Upper lobe of left lung (tissue), 6 donors: ENCODE measurements at regions not wholly inside any gene's neighbourhood (a gene's known extent, or its start where the extent isn't known, plus 50 kb on each side); places are given as distances from the start of the nearest gene placed in this dataset.

Source experiments
- ATAC-seq, 2 donors: fragments of 200-7000 bp; cut with Tn5 transposase; one replicate each; pipeline ENCODE4 v1.9.1; 2022; ENCODE audit warnings: mild to moderate bottlenecking in 2 of 2, moderate library complexity in 2 of 2; ENCODE audit not compliant: low FRiP score in 2 of 2
- DNase-seq, 2 donors: peaks; one replicate each; pipeline ENCODE4 v3.0.0-alpha.2; 2019 to 2020
- H3K27ac ChIP-seq, 4 donors: fragments of 200-600 bp; sonication (generic); one replicate each; pipeline ENCODE4 v1.5.1; 2016 to 2019
- H3K27me3 ChIP-seq, 4 donors: fragments of 200-600 bp; sonication (generic); one replicate each; pipeline ENCODE4 v1.5.1; 2017 to 2019
- H3K36me3 ChIP-seq, 4 donors: fragments of 200-600 bp; sonication (generic); one replicate each; pipeline ENCODE4 v1.5.1; 2016 to 2019
- H3K4me1 ChIP-seq, 4 donors: fragments of 200-600 bp; sonication (generic); one replicate each; pipeline ENCODE4 v1.5.1; 2018 to 2019
- H3K4me3 ChIP-seq, 4 donors: fragments of 200-600 bp; sonication (generic); one replicate each; pipeline ENCODE4 v1.5.1; 2017 to 2019; ENCODE audit warnings: mild to moderate bottlenecking in 2 of 4, moderate library complexity in 1 of 4
- H3K9me3 ChIP-seq, 4 donors: fragments of 200-600 bp; sonication (generic); one replicate each; pipeline ENCODE4 v1.5.1; 2018 to 2019
- EP300 ChIP-seq, 4 donors: sonication (generic); formaldehyde crosslinking; IDR thresholded peaks; one replicate each; pipeline ENCODE4 v1.5.1; 2017; ENCODE audit warnings: antibody characterized with exemption in 4 of 4, control low read depth in 2 of 4
- POLR2A ChIP-seq, 4 donors: fragments of 450-650 bp; IDR thresholded peaks; one replicate each; pipeline ENCODE4 v1.5.1; 2016 to 2017; ENCODE audit warnings: antibody characterized with exemption in 4 of 4, mild to moderate bottlenecking in 2 of 4
- POLR2AphosphoS5 ChIP-seq, 2 donors: sonication (generic); formaldehyde crosslinking; IDR thresholded peaks; one replicate each; pipeline ENCODE4 v1.5.1; 2017; ENCODE audit warnings: antibody characterized with exemption in 2 of 2
- WGBS, 2 donors: methylation state at CpG; one replicate each; pipeline ENCODE4 v1.1.5; 2017 to 2018; 5-methylcytosine and 5-hydroxymethylcytosine counted together
- TF ChIP-seq, protein P1 (sequence below), 6 experiments: fragments of 450-650 bp in 4 of 6; fragments of 200-600 bp in 2 of 6; sonication (generic) in 2 of 6; IDR thresholded peaks; one replicate each; pipeline ENCODE4 v1.5.1; 2016 to 2019; ENCODE audit warnings: antibody characterized with exemption in 6 of 6
- donor health status: DM: no; HTN: no; CAD: no; lungs with moderate emphysema.
- donor health status: DM: no; HTN: yes; CAD: no; lungs with severe emphysema.

DNA sequence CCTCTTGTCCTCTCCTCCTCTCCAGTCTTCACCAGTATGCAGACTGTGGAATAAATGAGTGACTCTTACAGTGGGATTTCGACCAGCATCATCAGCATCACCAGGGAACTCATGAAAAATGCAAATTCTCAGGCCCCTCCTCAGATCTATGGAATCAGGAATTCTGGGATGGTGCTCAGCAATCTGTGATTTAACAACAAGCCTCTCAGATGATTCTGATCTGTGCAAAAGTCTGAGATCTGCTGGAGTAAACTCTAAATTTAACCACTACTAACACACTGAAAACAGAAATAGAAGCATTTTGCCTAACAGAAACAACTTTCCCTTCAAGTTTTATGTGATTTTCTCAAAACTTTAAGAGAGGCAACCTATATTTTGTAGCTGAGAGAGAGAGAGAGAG is 124.8 kb upstream of the FAM3C start:
- Histone ChIP-seq H3K27ac (no peak overlapping the region), H3K4me1 (no peaks in the 10 kb centered on the region), H3K36me3 (no peaks in the 10 kb centered on the region), H3K9me3 (no peaks in the 10 kb centered on the region), H3K27me3 (no peaks in the 10 kb centered on the region), H3K4me3 (no peak overlapping the region)
- TF ChIP-seq EP300 (IDR thresholded peaks at IDR 0.05) (no peak), POLR2AphosphoS5 (IDR thresholded peaks at IDR 0.05) (no peak), POLR2A (IDR thresholded peaks at IDR 0.05) (no peak)
- TF ChIP-seq, protein P1, sequence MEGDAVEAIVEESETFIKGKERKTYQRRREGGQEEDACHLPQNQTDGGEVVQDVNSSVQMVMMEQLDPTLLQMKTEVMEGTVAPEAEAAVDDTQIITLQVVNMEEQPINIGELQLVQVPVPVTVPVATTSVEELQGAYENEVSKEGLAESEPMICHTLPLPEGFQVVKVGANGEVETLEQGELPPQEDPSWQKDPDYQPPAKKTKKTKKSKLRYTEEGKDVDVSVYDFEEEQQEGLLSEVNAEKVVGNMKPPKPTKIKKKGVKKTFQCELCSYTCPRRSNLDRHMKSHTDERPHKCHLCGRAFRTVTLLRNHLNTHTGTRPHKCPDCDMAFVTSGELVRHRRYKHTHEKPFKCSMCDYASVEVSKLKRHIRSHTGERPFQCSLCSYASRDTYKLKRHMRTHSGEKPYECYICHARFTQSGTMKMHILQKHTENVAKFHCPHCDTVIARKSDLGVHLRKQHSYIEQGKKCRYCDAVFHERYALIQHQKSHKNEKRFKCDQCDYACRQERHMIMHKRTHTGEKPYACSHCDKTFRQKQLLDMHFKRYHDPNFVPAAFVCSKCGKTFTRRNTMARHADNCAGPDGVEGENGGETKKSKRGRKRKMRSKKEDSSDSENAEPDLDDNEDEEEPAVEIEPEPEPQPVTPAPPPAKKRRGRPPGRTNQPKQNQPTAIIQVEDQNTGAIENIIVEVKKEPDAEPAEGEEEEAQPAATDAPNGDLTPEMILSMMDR (IDR thresholded peaks at IDR 0.05), result no peak
- 77 to 89% methylated on average over 1 of the region's 1 CpG for WGBS, 2 donors
- DNase-seq (no peak), ATAC-seq (no peak)

DNA sequence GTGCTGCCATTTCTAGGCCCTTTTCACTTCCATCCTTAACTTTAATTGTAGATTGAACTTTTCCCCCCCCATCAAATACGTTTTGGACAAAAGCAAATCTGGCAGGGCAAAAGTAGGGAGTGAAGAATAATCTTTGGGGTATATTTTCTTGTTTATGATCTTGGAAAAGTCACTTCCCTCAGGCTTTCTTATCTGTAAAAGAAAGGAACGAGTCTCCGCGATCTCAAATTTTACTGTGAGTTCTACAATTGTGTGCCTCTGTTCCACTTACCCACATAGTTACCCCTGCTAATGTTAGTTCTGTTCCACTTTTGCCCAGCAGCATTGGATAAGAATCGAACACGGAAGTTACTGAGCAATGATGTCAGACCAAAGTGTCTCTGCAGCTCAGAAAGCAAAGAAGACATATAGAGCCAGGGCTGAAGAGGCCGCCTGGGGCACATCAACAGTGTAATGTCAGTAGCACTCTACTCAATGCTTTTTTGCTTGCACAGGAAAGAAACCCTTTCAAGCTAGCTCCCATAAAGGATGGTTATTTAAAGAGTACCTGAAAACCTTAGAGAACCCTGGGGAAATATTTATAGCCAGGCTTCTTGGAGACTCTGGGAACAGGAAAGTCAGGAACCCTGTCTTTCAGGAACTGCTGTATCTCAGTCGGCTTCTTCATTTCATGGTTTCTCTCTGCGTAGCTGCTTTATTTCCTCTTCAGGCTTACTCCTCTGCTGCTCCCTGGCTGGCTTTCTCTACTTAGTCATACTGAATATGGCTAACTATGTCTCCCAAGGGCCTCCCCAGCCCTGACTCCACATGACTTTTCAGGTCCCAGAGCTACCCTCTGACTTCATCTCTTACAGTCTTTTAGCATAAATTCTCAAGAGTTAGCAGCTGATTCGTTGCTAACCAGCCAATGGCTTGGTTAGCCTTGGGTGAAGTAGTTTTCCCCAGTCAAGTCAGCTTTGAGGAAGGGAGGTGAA is 123.7 kb upstream of the FAM3C start:
- Histone ChIP-seq H3K4me1 (no peaks in the 10 kb centered on the region), H3K36me3 (no peaks in the 10 kb centered on the region), H3K27me3 (no peaks in the 10 kb centered on the region), H3K27ac (no peak overlapping the region), H3K4me3 (no peak overlapping the region), H3K9me3 (no peaks in the 10 kb centered on the region)
- 87 to 90% methylated on average over 10 of the region's 10 CpGs for WGBS, 2 donors
- ATAC-seq (peak in 1 of 2 donors; percentile 92), DNase-seq (no peak)
- TF ChIP-seq, protein P1 (IDR thresholded peaks at IDR 0.05), result no peak
- no peak for TF ChIP-seq EP300 (IDR thresholded peaks at IDR 0.05)
- TF ChIP-seq POLR2A (IDR thresholded peaks at IDR 0.05), result no peak
- no peak for TF ChIP-seq POLR2AphosphoS5 (IDR thresholded peaks at IDR 0.05)

DNA sequence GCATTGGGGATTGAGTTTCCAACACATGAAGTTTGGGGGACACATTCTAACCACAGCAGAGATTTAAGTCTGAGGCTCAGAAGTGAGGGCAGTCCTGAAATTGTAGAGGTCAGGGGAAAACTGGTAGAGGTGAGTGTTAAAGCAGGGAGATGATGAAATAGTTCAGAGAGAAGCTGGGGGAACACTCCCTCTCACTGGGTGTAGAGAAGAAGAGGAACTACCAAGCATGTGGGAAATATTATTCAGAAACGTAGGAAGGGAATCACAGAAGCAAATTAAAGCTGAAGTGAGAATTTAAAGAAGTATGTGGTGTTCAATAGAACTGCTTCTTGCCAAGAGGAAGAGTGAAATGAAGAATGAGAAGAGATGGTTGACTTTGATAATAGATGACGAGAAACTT is 121.5 kb upstream of the FAM3C start:
- TF ChIP-seq EP300 (IDR thresholded peaks at IDR 0.05), result no peak
- no peak for TF ChIP-seq POLR2AphosphoS5 (IDR thresholded peaks at IDR 0.05)
- H3K27me3 ChIP-seq, result no peaks in the 10 kb centered on the region
- H3K4me1 ChIP-seq, result no peaks in the 10 kb centered on the region
- ATAC-seq, result no peak
- H3K36me3 ChIP-seq, result no peaks in the 10 kb centered on the region
- H3K9me3 ChIP-seq, result no peaks in the 10 kb centered on the region
- H3K4me3 ChIP-seq, result no peak overlapping the region
- 62 to 64% methylated on average over 2 of the region's 2 CpGs for WGBS, 2 donors
- no peak overlapping the region for H3K27ac ChIP-seq
- DNase-seq, result no peak

DNA sequence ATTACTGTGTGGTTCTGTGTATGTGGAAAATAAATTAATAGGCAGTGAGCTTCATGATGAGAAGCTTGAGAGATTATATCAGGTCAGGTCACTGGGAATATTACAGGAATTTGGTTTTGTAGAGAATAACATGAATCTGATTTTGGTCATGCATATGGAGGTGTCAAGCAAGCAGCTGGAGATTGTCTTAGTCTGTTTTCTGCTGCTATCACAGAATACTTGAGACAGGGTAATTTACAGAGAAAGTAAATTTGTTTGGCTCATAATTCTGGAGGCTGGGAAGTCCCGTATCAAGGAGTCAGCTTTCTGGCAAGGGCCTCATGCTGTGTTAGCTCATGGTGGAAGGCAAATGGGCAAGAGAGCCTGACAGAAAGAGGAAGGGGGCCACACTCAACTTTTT is 120.7 kb upstream of the FAM3C start:
- no peak for DNase-seq
- H3K9me3 ChIP-seq, result no peaks in the 10 kb centered on the region
- no peaks in the 10 kb centered on the region for H3K27me3 ChIP-seq
- 79 to 85% methylated on average over 1 of the region's 1 CpG for WGBS, 2 donors
- no peaks in the 10 kb centered on the region for H3K36me3 ChIP-seq
- no peak overlapping the region for H3K4me3 ChIP-seq
- no peak for ATAC-seq
- no peak overlapping the region for H3K27ac ChIP-seq
- no peak for TF ChIP-seq EP300 (IDR thresholded peaks at IDR 0.05)
- TF ChIP-seq POLR2A (IDR thresholded peaks at IDR 0.05), result no peak
- no peak for TF ChIP-seq POLR2AphosphoS5 (IDR thresholded peaks at IDR 0.05)
- TF ChIP-seq, protein P1 (IDR thresholded peaks at IDR 0.05), result no peak
- no peaks in the 10 kb centered on the region for H3K4me1 ChIP-seq

DNA sequence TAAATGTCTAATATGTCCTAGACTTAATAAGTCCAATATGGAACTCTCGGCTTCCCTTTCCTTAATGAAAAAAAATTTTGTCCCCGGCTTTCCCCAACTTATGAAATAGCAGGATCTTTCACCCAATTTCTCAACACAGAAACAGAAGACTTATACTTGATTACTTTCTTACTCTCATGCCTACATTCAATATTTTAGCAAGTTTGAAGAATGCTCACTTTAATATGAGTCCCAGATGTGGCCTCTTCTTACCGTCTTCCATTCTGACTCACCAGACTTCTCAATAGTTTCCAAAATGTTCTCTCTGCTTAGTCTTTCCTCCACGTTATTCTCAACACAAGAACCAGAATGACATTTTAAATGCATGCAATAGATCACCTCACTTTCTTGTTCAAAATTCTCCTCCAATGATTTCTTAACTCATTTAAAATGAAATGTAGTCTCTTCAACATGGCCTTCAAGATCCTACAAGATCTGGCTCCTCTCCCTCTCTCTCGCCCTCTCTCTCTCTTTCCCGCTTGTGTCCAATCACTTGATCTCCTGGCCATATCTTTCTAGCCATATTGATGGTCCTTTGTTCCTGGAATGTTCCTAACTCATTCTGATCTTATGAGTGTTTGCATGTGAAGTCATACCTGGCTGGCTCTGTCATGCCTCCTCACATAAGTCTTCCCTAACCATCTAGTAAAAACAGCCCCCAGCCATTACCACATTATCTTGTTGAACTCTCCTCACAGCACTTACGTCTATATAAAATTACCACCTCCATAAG is 119.7 kb upstream of the FAM3C start:
- no peak overlapping the region for H3K4me3 ChIP-seq
- H3K36me3 ChIP-seq, result no peaks in the 10 kb centered on the region
- H3K9me3 ChIP-seq, result peaks cover 0 to 9% (median 5%) of the 10 kb centered on the region in 4 donors
- H3K27me3 ChIP-seq, result no peaks in the 10 kb centered on the region
- WGBS, 2 donors, result 85 to 90% methylated on average over 7 of the region's 7 CpGs
- DNase-seq (no peak), ATAC-seq (no peak)
- TF ChIP-seq EP300 (IDR thresholded peaks at IDR 0.05) (no peak), POLR2A (IDR thresholded peaks at IDR 0.05) (no peak), POLR2AphosphoS5 (IDR thresholded peaks at IDR 0.05) (no peak)
- TF ChIP-seq, protein P1 (IDR thresholded peaks at IDR 0.05), result no peak
- H3K4me1 ChIP-seq, result no peaks in the 10 kb centered on the region
- no peak overlapping the region for H3K27ac ChIP-seq
